Activated CD8-positive, alpha-beta memory T cell treated with anti-CD3 and anti-CD28 coated beads for 36 hours (primary cell): ENCODE measurements at regions not wholly inside any gene's neighbourhood (a gene's known extent, or its start where the extent isn't known, plus 50 kb on each side); places are given as distances from the start of the nearest gene placed in this dataset.
"Not testable (repeated sequence)": the region's sequence is repeated elsewhere in the genome, so short reads cannot be mapped to it uniquely, and the experiment has no call there.

Experiments used
- CTCF ChIA-PET: fragments of 350-600 bp; sonication (Branson Sonifier 250); formaldehyde crosslinking; loops from one replicate; lab custom pipeline; 2021; ENCODE audit warnings: antibody characterized with exemption; lab: Charles Lee
- POLR2A ChIA-PET: fragments of 350-600 bp; sonication (Branson Sonifier 250); formaldehyde crosslinking; loops from one replicate; lab custom pipeline; 2021; ENCODE audit warnings: antibody characterized with exemption; lab: Charles Lee

DNA sequence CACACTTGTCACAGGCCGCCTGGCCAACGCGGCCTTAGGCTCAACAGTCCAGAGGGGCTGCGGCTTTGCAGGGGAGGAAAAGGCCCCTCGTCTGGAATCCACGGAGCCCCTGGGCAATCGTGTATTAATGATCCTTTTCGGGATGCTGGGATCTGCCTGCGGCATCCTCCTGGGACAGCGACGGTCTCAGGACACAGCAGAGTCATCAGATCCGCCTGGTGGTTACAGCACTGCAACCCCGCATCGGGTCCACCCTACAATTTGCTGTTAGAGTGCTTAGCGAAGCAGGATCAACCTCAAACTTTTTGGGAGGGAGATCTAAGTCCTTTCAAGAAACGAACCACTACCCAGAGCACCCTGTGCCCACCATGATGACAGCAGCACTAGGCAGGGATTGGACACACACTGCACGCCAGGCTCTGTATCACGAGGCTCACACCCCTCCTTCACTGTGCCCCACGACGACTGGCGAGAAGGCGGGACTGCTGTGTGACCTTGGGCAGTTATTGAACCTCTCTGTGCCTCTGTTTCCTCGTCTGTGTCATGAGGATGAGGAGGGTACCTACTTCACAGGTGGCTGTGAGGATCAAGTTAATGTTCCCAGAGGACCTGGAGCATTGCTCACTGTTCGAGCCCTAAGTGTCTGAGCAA lies 100.4 kb upstream of the COL5A1 start:
- ChIA-PET POLR2A (no interaction called here), CTCF (no interaction called here)

DNA sequence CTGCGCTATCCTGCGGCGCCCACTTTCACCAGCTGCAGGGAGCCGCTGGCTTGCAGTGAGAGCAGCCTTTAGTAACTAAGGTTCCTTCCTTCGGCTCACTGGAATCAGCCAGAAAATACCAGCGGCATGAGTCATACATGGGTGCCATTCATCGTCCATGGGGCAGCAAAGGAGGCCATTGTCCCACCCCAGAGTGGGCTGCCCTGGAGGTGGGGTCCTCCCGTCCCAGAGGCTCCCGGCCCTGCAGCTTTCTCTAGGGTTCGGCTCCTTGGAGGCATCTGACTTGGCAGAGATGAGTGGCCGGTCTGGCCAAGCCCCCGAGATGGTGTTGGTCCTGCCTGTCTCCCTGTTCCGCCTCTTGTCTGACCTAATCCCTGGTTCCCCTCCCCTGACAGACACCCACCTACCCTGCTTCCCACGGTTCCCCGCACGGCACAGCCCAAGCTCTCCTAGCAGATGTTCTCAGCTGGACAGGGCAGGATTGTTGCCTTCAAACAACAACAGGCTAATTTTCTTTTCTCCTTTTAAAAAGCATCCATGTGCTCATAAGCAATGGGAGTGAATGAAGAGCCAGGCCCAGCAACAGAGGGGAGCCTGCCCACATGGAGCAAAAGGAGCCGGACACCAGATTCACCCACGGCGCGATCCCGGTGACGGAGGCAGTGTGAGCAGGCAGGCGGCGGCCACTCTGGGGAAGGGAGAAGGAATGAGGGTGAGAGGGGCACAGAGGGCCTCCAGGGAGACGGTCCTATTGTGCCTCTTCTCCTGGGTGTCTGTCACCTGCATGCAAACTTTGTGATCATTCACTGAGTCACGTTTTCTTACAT lies 97.0 kb upstream of the COL5A1 start:
- POLR2A ChIA-PET = no interaction called here
- CTCF ChIA-PET = no interaction called here

DNA sequence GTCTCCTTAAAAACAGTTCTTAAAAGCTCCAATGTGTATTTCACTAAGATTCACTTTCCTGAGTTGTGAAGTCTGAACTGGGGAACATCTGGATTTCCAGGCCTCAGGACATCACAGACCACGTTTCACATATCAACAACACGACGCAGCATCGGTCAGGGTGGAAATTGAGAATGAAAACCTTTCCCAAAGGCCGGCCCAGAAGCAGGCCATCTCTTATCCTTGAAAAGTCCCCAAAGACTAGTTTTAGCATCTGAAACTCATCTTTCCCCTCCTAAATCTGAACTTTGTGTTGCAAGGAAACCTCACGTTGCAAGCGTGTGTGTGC lies 96.4 kb upstream of the COL5A1 start:
- POLR2A ChIA-PET = no interaction called here
- CTCF ChIA-PET = no interaction called here

DNA sequence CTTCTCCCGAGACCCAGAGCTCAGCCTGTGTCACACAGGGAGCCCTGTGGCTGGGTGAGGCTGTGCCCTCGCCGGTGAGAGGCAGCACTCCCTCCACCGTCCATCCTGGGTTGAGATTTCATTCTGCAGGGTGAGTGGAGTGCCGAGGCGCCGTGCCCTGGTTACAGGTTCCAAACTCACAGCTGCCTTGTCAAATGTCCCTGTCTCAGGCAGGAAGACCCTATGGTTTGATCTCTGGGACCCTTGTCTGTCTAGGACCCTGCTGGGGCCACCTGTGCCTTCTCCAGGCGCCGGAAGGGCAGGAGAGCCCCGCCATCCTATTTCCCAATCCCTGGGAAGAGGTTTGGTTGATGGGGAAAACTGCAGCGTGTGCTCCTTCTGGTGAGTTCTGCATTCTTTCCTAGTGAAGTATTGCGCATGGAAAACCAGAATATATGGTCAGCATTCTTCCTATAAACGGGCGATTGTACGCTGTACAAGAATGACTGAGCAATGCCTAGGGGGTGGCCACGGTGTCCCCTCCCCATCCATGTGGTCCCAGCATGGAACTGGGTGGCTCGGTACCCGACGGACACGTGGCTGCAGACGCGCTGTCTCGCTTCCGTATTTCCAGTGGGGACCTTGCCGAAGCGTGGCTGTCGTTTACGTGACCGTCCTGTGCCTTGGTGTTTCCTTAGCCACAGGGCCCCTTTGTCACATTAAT lies 95.9 kb upstream of the COL5A1 start:
- ChIA-PET CTCF (no interaction called here), POLR2A (no interaction called here)

DNA sequence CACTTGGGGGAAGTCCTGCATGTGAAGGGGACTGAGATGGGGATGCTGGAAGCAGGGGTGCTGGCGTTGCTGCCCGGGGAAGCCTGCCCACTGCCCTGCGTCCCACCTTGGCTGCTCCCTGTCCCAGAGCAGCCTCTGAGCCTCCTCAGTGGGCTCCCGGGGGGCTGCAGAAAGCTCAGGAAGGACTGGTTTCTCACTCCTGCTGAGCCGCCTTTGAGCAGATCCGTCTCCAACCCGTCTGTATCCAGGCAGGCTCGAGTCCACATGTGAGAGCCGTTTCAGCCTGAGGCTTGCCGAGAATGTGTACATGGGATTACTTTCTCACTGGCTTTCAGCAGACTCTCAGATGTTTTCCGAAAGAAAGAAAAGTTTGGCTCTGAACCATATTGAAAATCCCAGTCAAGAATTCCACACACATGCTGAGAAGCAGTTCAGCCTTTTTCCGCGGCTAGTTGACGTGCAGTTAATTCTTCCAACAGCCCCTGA lies 95.3 kb upstream of the COL5A1 start:
- ChIA-PET CTCF (no interaction called here), POLR2A (no interaction called here)

DNA sequence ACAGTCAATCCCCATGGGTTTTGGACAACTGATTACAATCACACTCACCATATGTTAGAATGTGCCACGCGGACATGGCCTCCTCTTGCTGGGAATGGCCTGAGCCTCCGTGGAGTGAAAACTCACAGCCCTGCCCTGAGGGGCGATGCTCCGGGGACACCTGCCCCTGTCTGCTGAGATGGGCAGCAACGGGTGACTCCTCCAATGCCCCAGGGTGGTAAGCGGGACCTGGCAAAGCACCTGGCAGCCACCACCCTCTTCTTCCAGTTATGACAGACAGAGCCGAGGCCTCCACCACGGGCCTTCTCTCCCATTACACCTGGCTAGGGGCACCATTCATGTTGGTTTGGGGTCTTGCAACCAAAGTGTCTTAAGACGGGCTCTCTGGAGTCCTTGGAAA lies 94.9 kb upstream of the COL5A1 start:
- CTCF ChIA-PET = no interaction called here
- POLR2A ChIA-PET = no interaction called here

DNA sequence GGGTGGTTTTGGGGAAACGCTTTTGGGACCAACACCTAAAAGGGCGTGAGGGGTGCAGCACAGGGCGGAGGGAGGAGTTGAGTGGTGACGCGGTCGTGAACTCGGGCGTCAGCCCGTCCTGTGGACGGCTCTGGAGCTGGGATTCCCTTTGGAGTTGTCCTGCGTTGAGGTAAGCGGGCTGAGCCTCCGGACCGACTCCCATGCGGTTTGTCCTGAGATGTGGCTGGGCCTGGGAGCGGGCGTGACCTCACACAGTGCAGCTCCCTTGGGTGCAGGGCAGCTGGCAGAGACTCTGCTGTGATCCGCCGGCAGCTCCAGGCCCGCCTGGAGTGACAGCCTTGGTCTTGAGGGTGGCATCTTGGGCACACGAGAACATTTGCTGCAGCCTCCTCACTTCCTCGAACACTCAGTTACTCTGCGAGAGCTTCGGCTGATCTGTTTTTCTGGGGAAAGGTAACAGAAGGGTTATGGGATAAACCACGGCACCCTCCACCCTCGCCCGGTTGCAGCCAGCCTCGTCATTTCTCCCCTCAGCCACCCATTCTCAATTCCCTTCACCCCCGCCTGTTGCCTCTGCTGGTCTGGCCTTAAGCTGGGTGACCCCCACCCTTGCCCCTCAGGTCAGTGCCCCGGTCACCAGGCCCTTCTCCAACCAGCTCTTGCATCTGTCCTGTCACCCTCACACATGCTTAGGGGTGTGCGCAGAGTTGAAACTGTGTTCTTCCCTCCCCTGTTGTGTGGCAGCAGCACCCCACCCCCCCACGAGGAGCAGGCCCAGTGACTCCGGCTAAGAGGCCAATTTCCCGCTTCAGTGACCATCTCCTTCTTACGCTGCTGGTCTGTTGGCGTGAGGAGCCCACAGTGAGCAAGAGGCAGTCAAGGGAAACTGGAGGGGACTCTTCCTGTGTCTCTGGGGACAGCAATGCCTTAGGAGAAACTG lies 94.2 kb upstream of the COL5A1 start:
- CTCF ChIA-PET = no interaction called here
- POLR2A ChIA-PET = no interaction called here

DNA sequence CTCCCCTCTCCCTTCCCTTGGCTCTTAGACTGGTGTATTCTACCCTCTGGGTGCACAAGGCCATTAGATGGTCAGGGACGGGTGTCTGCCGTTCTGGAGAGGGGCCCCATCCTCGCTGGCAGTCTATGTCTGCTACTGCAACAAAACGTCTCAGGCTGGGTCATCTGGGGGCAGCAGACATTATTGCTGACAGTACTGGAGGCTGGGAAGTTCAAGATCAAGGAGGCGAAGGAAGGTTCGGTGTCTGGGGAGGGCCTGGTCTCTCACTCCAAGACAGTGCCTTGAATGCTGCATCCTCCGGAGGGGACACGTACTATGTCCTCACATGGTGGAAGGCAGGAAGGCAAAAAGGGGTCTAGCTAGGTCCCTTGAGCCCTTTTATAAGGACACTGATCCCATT lies 93.4 kb upstream of the COL5A1 start:
- POLR2A ChIA-PET = no interaction called here
- CTCF ChIA-PET = no interaction called here

DNA sequence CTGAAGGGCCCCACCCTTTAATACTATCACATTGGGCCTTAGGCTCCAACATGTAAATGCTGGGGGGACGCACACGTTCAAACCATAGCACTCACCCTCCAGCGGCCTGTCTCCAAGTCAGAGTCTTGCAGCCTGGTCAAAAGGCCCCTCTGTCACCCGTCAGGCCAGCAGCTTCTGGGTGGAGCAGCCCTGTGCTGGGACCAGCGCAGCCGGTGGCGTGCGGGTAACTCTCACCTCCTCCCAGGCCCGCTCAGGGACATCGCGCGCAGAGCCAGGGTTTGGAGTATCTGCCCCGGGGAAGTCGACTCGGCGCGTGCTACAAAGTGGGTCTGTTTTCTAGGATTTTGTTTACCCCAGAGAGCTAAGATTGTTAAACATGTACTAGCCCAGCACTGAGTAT lies 93.0 kb upstream of the COL5A1 start:
- ChIA-PET CTCF (no interaction called here), POLR2A (no interaction called here)

DNA sequence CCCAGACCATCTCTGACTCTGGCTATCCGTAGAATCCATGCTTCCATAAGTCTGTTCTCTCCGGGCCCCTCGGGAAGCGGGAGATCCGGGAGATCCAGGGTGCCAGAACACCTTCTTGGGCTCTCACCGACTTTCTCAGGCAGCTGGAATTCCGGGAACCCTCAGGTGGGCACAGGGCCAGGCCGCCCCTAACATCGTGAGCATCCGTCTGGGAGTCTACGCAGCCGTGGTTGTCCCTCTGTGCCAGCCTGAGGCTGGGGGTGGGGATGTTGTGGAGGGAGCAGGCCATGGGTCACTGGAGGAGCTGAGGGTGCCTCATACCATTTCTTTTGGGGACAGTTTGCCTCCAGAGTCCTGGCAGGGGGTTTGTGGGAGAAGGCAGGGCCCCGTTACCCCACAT lies 92.3 kb upstream of the COL5A1 start:
- POLR2A ChIA-PET = no interaction called here
- CTCF ChIA-PET = no interaction called here

DNA sequence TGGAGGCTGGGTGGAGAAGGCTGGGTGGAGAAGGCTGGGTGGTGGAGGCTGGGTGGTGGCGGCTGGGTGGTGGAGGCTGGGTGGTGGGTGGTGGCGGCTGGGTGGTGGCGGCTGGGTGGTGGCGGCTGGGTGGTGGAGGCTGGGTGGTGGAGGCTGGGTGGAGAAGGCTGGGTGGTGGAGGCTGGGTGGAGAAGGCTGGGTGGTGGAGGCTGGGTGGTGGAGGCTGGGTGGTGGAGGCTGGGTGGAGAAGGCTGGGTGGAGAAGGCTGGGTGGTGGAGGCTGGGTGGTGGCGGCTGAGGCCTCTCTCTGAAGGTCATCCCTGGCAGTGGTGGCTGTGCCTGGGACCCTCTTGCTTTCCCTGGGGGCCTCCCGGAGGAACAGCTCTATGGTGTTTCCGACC lies 91.5 kb upstream of the COL5A1 start:
- CTCF ChIA-PET, POLR2A ChIA-PET: not testable (repeated sequence)

DNA sequence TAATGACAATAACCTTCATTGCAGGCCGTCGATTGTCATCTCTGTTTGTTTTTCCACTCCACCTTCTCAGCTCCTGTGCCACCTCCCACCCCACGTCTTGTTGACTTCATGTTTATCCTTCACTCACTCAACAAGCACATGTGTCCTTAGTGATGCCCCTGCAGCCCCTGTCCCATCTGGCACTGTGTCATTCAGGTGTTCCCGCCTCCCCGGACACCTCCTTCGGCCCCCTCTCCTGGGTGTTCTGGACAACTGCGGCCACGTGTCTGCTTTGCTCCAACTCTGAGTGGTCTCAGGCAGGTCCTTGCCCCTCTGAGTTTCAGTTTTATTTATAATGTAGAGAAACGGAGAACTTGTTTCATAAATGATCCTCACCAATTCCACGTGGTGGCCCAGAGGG lies 91.0 kb upstream of the COL5A1 start:
- CTCF ChIA-PET = no interaction called here
- POLR2A ChIA-PET = no interaction called here

DNA sequence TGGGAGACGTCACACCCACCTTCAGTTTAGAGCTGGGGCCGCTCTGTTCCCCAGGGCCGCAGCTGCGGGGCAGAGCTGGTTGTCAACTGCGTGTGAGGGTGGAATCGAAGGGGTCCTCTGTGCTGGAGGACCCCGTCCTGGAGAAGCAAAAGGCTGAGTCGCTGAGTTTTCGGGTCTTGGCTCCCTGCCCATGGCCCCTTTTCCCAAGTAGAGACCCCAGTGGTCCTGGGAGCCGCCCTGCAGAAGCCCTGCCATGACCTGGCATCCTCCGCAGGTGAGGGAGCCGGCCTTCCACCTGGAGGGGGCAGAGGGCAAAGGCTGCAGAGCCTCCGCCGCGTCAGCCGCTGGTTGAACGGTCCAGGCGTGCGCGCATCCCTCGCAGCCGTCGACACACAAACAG lies 90.4 kb upstream of the COL5A1 start:
- POLR2A ChIA-PET = no interaction called here

DNA sequence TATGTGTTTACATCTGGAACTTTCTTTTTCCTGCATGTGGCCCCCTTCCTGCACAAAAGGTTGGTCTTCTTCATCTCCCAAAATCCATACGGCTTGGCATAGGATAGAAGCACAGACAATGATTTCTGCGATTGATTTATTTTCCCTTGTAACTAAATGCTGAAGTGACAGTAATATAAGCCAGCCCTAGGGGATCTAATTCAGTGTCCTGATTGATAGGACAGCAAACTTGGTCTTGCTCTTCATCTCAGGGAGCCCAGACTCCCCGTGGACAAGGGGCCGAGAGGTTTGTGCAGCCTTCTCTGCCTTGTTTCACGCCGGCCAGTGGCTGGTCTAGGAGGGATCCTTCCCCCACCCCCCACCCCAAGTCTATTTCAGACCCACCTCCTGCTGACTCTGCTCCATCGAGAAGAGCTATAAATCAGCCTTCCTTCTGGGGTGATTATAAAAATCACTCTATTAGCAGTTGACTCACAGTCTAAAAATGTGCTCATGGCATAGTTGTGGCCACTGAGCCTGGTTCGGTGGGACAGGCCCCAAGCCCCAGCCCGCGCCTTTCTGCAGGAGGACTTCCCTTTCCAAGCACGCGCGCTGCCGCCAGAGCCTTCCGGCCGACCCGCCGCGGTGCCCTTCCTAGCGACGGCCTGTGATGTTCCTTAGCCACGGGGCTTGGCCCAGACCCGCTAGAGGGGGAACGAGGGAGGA lies 89.8 kb upstream of the COL5A1 start:
- ChIA-PET POLR2A (no interaction called here), CTCF (no interaction called here)

More for the DNA sequence above, 90.4 kb upstream of the COL5A1 start:
- CTCF ChIA-PET = no interaction called here

DNA sequence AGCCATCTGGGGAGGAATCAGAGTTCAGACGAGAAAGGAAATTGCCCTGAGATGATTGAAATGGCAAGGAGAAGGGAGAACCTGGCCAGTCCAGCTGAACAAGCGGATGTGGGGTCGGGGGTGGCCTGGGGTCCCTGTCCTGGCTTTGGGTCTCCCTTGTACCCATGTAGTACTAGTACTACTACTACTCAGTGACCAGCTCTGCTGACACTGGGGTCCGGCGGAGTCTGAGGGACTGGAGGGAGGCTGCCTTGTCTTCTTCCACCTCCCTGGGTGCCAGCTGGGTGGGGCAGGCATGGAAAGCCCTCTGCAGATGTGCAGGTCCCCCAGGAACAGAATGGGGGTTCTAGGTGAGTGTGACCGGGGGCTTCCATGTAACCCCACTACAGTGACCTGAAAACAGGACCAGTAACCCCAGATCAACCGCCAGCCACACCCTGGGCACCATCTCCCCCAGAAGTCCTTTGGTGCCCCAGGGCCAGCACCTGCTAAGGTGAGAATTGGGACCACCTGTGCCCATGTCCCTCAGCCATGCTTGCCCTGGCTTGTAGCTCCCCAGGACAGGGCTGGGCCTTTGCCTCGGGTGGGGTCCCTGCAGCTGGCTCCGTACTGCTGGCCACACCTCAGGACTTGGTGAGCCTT lies 89.1 kb upstream of the COL5A1 start:
- CTCF ChIA-PET = interaction anchor here (0.5 kb wide), 1 partner anchor 8 kb away, joined by 3 read pairs; no protein-coding TSS in a partner anchor
- POLR2A ChIA-PET = no interaction called here

DNA sequence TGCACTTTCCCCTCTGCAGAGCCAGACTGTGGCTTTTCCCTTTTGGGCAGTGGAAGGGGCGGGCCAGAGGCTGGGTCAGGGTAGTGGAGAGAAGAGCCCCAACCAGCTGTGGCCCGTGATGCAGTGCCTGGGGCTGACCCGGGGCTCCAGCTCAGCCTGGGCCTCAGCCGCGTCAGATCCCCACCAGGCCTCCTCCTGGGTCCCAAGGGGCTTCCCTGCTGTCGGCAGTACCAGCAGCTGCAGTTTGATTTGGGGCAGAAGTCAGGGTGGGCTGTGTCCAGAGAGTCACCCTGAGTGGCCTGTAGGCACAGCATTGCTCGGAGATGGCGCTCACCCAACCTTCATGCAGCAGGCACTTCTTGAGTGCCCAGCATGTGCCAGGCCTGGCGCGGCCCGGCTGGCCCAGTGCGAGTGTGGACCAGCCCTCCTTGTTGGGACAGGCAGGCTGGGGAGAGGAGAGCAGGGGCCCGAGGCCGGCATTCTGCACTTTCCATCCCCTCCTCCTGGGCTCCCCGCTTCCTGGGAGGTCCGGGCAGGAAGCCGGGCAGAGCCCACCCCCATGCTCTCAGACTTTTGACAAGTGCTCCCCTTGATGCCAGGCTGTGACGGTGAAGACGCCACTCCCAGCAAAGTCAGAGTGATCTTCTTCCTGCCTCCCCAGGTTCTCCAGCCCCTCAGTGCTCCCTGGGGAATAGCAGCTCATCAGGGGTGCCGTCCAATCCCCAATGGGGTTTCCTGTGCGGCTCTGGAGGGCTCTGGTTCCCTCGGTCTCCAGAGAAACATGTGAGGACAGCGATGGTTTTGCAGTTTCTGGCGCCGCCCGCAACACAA lies 88.3 kb upstream of the COL5A1 start:
- ChIA-PET POLR2A (no interaction called here), CTCF (no interaction called here)

DNA sequence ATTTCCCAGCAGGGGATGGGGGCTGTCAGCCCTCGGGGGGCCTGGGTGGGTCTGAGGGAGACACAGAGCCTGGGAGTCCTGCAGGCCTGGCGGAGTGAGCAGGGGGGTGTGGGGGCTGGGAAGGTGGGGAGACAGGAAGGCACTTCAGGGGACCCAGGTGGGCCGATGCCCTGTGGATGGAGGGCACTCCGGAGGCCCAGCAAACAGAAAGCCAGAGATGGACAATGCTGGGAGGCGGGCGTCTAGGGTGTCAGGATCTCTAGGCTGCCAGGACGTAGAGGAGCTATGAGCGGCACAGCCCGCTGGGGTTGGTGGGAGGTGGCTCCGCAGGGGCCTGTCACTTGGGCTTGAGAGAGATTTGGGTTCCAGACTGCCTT lies 87.6 kb upstream of the COL5A1 start:
- ChIA-PET POLR2A (no interaction called here), CTCF (no interaction called here)
